ENCODE measurements at regions not wholly inside any gene's neighbourhood (a gene's known extent, or its start where the extent isn't known, plus 50 kb on each side); places are given as distances from the start of the nearest gene placed in this dataset.

- TF ChIP-seq CTCF (IDR thresholded peaks at IDR 0.05), result no peak
- TF ChIP-seq POLR2A (IDR thresholded peaks at IDR 0.05), result no peak
- no peak for TF ChIP-seq EP300 (IDR thresholded peaks at IDR 0.05)
These were observed 815.9 kb upstream of the KLHL1 start for GRCh38 chr13:70923863-70924752.

All from tibial nerve (tissue), 4 donors.